NCI-H2029 (cell line): ENCODE measurements at regions not wholly inside any gene's neighbourhood (a gene's known extent, or its start where the extent isn't known, plus 50 kb on each side); places are given as distances from the start of the nearest gene placed in this dataset.

Experiments
- DNase-seq: peaks from one replicate; lab custom pipeline; 2025; lab: John Stamatoyannopoulos, UW

- DNase-seq: no peak
Measured at GRCh38 chr3:184477940-184478339, 83.6 kb upstream of the EPHB3 start.

DNA sequence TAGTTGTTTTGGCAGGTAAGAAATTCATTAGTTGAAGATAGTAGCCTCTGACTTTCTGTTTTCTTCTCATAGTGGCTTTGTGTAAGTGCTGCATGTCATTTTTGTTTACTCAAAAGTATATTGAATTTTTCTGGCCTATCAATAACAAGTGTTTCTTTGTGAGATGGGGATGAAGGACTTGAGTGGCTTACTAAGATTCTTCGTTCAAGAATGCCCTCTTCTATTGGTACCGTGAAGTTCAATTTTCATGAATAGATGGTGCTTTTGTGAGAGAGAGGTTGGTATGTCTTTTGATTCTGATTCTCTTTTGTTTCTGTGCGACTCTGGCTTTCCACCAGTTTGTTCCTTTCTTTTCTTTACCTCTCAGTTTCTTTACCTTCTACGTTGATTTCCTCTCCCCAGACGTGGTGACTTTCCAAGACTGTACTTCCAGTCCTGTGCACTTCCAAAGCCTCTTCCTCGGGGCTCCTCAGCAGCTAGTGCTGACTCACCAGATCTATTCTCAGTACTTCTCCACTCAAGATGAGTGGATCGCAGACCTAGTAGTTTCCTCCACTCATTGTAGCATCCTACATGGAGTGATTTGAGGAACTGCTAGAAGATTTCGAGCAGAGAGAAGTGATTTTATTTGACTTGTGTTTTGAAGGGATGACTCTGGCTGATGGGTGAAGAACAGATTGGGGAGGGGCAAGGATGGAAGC lies 82.0 kb upstream of the EPHB3 start:
- DNase-seq: no peak

GRCh38 chr3:184480831-184481230 lies 80.8 kb upstream of the EPHB3 start:
- no peak for DNase-seq

DNA sequence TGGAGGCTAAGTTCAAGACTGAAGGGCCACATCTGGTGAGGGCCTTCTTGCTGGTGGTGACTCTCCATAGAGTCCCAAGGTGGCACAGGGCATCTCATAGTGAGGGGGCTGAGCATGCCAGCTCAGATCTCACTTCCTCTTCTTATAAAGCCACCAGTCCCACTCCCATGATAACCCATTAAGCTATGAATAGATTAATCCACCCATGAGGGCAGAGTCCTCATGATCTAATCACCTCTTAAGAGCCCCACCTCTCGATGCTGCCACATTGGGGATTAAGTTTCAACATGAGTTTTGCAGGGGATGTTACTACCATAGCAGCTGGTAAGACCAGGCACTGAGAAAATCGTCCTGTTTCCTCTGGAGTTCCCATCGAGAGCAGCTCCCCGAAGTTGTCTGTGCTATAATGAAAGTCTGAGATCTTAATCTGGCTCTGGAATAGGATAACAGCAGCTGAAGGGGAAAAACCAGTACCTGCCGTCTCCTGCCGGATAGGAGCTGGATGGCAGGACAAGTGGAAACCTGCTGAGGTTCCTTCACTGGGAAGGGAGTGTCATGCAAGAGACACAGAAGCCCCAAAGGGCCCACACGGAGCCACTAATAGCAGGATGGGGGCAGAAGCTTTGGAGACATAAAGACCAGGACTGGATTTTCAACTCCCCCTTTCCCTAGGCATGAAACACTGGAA lies 79.5 kb upstream of the EPHB3 start:
- DNase-seq: no peak

GRCh38 chr3:184485241-184485640 lies 76.3 kb upstream of the EPHB3 start:
- DNase-seq: no peak

DNA sequence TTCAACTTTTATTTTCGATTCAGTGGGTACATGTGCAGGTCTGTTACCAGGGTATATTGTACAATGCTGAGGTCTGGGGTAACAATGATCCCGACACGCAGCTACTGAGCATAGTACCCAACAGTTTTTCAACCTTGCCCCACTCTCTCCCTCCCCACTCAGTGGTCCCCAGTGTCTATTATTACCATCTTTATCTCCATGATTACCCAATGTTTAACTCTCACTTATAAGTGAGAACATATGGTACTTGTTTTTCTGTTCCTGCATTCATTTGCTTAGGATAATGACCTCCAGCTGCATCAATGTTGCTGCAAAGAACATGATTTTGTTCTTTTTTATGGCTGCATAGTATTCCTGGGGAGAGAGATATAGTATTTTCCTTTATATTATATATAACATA lies 75.7 kb upstream of the EPHB3 start:
- no peak for DNase-seq

DNA sequence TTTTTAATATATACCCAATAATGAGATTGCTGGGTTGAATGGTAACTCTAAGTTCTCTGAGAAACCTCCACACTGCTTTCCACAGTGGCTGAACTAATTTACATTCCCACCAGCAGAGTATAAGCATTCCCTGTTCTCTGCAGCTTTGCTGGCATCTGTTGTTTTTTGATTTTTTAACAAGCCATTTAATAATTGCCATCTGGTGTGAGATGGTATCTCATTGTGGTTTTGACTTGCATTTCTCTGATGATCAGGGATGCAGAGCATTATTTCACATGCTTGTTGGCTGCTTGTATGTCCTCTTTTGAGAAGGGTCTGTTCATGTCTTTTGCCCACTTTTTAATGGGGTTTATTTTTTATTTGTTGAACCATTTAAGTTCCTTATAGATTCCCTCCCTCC lies 75.0 kb upstream of the EPHB3 start:
- DNase-seq: no peak

DNA sequence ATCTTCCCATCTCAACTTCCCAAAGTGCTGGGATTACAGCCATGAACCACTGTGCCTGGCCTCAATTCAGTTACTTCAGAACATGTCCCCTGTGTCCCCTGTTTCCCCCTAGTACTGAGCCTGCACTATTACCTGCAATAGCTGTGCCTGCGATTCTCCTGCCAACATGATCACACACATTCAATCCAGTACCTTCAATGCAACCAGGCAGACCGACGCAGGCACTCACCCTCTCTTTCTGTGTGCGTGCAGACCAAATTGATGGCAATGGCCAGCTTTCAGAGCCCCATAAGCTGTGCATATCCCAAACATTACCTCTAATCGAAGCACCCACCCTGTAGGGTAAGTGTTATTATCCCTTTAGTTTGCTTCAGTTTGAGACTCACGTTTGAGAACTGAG lies 73.0 kb upstream of the EPHB3 start:
- no peak for DNase-seq

DNA sequence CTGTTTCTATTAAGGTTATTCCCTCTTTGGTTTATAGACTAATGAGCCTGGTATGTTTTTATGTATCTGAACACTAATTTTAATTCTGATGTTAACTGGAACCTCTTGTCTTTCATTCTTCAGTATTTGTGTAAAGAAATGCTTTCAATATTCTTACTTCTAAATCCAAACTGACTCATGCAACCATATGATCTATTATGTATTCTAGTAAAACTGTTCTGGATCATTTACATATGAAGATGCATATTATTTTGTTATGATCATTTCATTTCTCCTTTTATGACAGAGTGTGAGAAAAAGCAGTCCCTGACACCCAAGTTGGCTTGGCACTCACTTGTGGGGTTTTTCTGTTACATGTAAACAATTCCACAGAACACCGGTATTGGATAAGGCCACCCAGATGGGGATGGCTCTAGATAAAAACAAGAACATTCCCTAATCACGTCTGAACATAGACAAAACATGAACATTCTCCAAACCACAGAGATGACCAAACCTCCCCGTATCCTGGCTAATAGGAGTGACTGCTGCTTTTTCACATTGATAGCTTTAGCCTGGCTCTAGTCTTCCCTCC lies 72.2 kb upstream of the EPHB3 start:
- DNase-seq: no peak

DNA sequence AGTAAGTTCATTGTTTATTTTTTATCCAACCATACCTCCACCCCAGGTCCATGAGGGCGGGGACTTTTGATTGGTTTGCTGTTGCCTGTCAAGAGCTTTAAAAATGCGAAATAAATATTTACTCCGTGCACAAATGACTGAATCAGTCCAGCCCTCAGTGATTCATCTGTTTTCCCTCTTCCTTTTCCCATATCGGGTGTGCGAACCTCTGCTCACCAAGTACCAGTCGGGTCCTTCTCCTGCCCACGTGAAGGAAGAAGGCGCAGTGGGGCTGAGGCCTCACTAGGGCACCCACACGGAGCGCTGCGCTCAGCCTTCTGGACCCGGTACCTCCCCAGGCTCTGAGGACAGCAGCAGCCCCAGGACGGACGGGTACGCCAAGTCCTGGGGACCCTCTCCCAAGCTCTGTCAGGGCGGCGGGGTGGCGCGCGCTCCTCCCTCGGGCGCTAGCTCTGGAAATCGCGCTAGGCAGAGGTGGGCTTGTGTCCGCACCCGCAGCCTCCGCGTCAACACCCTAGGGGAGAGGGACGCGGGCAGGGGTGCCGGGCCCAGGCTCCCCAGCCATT lies 70.5 kb upstream of the EPHB3 start:
- DNase-seq: no peak

- no peak for DNase-seq
Measured at GRCh38 chr3:184491867-184492615, 69.5 kb upstream of the EPHB3 start.

GRCh38 chr3:184496933-184497332 lies 64.7 kb upstream of the EPHB3 start:
- DNase-seq: peak; percentile 41

DNA sequence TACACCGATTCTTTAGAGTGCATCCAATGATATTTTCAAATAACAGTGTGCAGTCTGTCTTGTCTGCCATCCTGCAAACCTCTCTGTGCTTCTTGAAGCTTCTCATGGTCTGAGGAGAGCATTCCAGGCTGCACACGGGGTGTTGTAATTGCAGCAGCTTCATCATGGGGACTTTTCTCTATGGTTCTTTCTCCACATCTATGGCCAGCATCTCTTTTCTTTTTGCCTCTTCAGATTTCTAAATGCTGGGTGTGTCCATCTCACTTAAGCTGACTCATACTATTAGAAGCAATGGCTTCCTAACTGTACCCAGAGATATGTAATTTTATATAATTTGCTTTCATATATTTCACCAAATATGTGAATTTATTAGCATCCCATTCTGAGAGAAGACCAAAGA lies 63.8 kb upstream of the EPHB3 start:
- no peak for DNase-seq

GRCh38 chr3:184498986-184499606 lies 62.5 kb upstream of the EPHB3 start:
- no peak for DNase-seq

GRCh38 chr3:184500344-184500923 lies 61.2 kb upstream of the EPHB3 start:
- no peak for DNase-seq

DNA sequence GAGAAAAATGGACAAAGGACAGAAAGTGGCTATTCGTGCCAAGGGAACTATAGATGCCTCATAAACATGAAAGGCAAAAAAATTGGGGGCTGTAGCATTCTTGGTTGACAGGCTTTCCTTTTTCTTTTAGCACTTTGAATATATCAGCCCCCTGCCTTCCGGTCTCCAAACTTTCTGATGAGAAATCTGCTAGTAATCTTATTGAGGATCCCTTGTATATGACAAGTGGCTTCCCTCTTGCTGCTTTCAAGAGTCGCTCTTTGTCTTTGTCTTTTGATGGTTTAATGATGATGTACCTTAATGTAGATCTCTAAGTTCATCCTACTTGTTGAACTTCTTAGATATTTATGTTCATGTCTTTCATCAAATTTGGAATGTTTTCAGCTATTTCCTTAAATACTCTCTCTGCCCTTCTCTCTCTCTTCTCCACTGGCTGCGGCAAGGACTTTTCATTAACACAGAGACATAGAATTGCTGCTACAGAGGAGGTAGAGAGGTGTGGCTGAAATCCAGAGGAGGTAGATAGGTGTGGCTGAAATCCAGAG lies 59.4 kb upstream of the EPHB3 start:
- no peak for DNase-seq

- peak; percentile 9 for DNase-seq
Measured at GRCh38 chr3:184502841-184503240, 58.7 kb upstream of the EPHB3 start.

DNA sequence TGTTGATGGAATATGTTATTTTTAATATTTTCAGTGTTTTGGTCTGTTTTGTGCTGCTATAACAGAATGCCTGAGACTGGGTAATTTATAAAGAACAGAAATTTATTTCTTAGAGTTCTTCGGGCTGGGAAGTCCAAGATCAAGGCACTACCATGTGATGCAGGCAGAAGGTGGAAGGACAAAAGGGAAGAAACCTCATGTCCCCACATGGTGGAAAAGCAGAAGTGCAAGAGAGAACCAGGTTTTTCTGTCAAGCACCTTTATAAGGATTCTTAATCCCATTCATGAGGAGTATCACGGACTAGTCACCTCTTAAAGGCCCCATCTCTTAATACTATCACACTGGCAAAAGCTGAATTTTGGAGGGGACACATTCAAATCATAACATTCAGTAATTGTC lies 57.9 kb upstream of the EPHB3 start:
- DNase-seq: no peak

DNA sequence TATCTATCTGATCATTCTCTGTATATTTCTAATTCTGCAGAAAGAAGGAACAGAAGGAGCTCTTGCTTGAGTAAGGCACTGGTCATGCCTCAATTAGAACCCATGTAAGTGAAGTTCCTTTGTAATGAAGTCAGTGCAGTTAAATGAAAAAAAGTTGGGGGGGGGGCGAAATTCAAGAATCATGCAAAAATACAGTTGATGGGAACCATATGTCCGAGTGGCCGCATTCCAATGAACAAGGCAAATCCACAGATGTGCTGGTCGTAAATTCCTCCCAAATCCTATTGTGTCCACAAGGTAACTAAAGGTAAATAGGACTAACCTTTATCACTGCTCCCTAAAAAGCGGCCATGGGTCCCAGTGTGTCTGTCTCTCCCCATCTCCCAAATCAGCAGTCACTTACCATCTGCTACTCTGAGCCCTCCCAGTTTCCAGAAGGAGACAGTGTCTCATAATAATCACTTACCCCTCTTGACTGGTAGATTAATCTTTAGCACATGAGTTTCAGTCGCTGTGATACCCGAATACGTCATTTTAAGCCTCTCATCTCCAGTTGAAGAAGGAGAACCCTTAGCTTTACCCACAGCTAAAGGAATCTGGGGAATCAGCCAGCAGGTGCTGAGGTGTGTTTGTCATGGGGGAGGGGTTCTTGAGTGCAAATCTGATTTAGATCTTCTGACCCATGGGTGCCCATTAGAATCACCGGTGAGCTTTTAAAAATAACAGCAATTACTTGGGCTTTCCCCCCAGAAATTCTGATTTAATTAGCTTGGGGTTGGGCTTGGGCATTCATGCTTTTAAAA lies 56.3 kb upstream of the EPHB3 start:
- no peak for DNase-seq

DNA sequence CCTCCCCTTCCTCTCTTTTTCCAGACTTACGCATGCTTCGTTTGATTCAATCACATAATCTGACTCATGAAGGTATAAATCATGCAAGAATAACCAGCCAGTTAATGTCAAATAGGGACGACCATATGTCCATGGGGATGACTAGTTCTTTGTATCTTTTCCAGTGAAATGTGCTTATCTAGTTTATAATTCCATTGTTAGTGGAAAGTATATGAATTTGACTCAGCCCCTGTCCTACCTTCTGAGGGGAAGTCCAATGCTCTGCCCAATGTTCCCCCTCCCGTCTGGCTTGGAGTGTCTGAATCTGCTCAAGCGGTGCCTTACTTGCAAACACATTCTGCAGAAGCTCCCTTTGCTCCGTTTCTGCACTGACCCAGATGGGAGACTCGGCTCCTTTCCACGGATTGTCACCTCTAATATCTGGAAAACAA lies 55.0 kb upstream of the EPHB3 start:
- no peak for DNase-seq
